Loucy (cell line): ENCODE measurements at regions not wholly inside any gene's neighbourhood (a gene's known extent, or its start where the extent isn't known, plus 50 kb on each side); places are given as distances from the start of the nearest gene placed in this dataset.

Experiments used
- CTCF ChIP-seq: fragments of 200-600 bp; sonication (generic); conservative IDR thresholded peaks from 2 replicates; pipeline ENCODE4 v1.5.1; 2014; ENCODE audit warnings: mild to moderate bottlenecking, antibody characterized with exemption, low read length
- EZH2phosphoT487 ChIP-seq: fragments of 200-600 bp; IDR thresholded peaks from 2 replicates; pipeline ENCODE4 v1.6.1; 2018; ENCODE audit warnings: antibody characterized with exemption, mild to moderate bottlenecking, moderate library complexity, borderline replicate concordance

DNA sequence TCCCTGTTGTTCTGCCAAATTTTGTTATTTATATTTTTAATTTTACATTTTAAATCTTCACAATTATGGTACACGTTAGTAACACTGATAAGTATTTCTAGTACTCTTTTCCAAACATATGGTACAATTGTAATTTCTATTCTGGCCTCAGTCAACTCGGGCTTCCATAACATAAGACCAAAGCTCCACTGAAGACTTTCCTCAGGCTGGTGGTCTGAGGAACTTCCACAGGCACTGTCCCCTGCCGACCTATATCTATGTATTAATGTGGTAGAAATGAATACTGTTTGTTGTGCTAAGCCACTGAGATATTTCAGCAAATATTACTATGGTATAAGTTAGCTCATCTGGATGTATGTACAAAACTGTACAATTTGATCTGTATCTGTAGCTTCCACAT is 407.6 kb upstream of the ZNF804A start:
- TF ChIP-seq CTCF (no peak), EZH2phosphoT487 (no peak)
